ENCODE measurements at regions not wholly inside any gene's neighbourhood (a gene's known extent, or its start where the extent isn't known, plus 50 kb on each side); places are given as distances from the start of the nearest gene placed in this dataset.

- TF ChIP-seq, protein P1, sequence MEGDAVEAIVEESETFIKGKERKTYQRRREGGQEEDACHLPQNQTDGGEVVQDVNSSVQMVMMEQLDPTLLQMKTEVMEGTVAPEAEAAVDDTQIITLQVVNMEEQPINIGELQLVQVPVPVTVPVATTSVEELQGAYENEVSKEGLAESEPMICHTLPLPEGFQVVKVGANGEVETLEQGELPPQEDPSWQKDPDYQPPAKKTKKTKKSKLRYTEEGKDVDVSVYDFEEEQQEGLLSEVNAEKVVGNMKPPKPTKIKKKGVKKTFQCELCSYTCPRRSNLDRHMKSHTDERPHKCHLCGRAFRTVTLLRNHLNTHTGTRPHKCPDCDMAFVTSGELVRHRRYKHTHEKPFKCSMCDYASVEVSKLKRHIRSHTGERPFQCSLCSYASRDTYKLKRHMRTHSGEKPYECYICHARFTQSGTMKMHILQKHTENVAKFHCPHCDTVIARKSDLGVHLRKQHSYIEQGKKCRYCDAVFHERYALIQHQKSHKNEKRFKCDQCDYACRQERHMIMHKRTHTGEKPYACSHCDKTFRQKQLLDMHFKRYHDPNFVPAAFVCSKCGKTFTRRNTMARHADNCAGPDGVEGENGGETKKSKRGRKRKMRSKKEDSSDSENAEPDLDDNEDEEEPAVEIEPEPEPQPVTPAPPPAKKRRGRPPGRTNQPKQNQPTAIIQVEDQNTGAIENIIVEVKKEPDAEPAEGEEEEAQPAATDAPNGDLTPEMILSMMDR (conservative IDR thresholded peaks at IDR 0.05; ENCODE audit: low read length): no peak
- TF ChIP-seq EZH2phosphoT487 (IDR thresholded peaks at IDR 0.05; ENCODE audit: borderline replicate concordance, low read depth, low read length): no peak
Measured at GRCh38 chr14:46433381-46433780, 218.2 kb downstream of the RPL10L start.
